HEK293 (cell line): ENCODE measurements at regions not wholly inside any gene's neighbourhood (a gene's known extent, or its start where the extent isn't known, plus 50 kb on each side); places are given as distances from the start of the nearest gene placed in this dataset.

Source experiments
- CTCF ChIA-PET: fragments of 350-600 bp; formaldehyde crosslinking; extraction: SDS; loops from one replicate; lab custom pipeline; 2021; ENCODE audit warnings: antibody characterized with exemption; lab: Yijun Ruan, JAX
- POLR2A ChIA-PET: fragments of 300-600 bp; formaldehyde crosslinking; extraction: SDS; loops from one replicate; lab custom pipeline; 2020; ENCODE audit warnings: antibody characterized with exemption, inconsistent platforms; lab: Yijun Ruan, JAX
- H3K27ac ChIP-seq: fragments of 200-500 bp; sonication (Bioruptor generic); 2 replicates; pipeline ENCODE4 v1.5.1; 2014; ENCODE audit warnings: low read depth, low read length, control low read depth, inconsistent platforms; ENCODE audit errors: extremely low read depth
- H3K36me3 ChIP-seq, 2 experiments: fragments of 200-500 bp in 1 of 2; sonication (Bioruptor generic) in 1 of 2; 1 replicate in 1 of 2; 2 replicates in 1 of 2; pipeline ENCODE4 v1.5.1; 2014 to 2017; ENCODE audit warnings: inconsistent platforms in 2 of 2, low read length in 2 of 2; ENCODE audit not compliant: control insufficient read depth in 2 of 2, insufficient read depth in 1 of 2
- H3K4me1 ChIP-seq: fragments of 200-500 bp; sonication (Bioruptor generic); 2 replicates; pipeline ENCODE4 v1.5.1; 2014; ENCODE audit warnings: mild to moderate bottlenecking, low read length, inconsistent platforms; ENCODE audit not compliant: control insufficient read depth, insufficient read depth
- H3K4me3 ChIP-seq: 2 replicates; pipeline ENCODE4 v1.5.1; 2011; ENCODE audit warnings: low read depth, mild to moderate bottlenecking, control low read depth, low read length, moderate library complexity
- H3K9me3 ChIP-seq: fragments of 200-500 bp; sonication (Bioruptor generic); 2 replicates; pipeline ENCODE4 v1.5.1; 2014; ENCODE audit warnings: low read depth, low read length, inconsistent platforms; ENCODE audit not compliant: control insufficient read depth, insufficient read depth
- EGR2 ChIP-seq: fragments of 450-650 bp; formaldehyde crosslinking; IDR thresholded peaks from 2 replicates; pipeline ENCODE4 v1.5.1; 2016; ENCODE audit warnings: low read depth, missing biosample characterization, missing genetic modification characterization
- SCRT2 ChIP-seq: fragments of 450-650 bp; formaldehyde crosslinking; IDR thresholded peaks from 2 replicates; pipeline ENCODE4 v1.5.1; 2016; ENCODE audit warnings: missing biosample characterization, missing genetic modification characterization
- TCF7L2 ChIP-seq: IDR thresholded peaks from 2 replicates; pipeline ENCODE4 v1.6.1; 2011; ENCODE audit warnings: low read depth, mild to moderate bottlenecking, inconsistent platforms, low read length, moderate library complexity, borderline replicate concordance
- WT1 ChIP-seq: fragments of 450-650 bp; formaldehyde crosslinking; IDR thresholded peaks from 2 replicates; pipeline ENCODE4 v1.5.1; 2016; ENCODE audit warnings: missing biosample characterization, missing genetic modification characterization
- ZNF10 ChIP-seq: fragments of 450-650 bp; formaldehyde crosslinking; IDR thresholded peaks from 2 replicates; pipeline ENCODE4 v1.5.1; 2017; ENCODE audit warnings: missing biosample characterization, missing genetic modification characterization
- ZNF112 ChIP-seq: fragments of 450-650 bp; formaldehyde crosslinking; IDR thresholded peaks from 2 replicates; pipeline ENCODE4 v1.5.0; 2017; ENCODE audit warnings: missing biosample characterization, missing genetic modification characterization
- ZNF114 ChIP-seq: fragments of 450-650 bp; formaldehyde crosslinking; IDR thresholded peaks from 2 replicates; pipeline ENCODE4 v1.5.0; 2017; ENCODE audit warnings: missing biosample characterization, missing genetic modification characterization
- ZNF132 ChIP-seq: fragments of 450-650 bp; formaldehyde crosslinking; IDR thresholded peaks from 2 replicates; pipeline ENCODE4 v1.5.1; 2017; ENCODE audit warnings: missing biosample characterization, missing genetic modification characterization, borderline replicate concordance
- ZNF140 ChIP-seq: fragments of 450-650 bp; formaldehyde crosslinking; IDR thresholded peaks from 2 replicates; pipeline ENCODE4 v1.5.1; 2016; ENCODE audit warnings: missing biosample characterization, missing genetic modification characterization
- ZNF175 ChIP-seq: fragments of 450-650 bp; formaldehyde crosslinking; IDR thresholded peaks from 2 replicates; pipeline ENCODE4 v1.5.1; 2016; ENCODE audit warnings: missing biosample characterization, missing genetic modification characterization
- ZNF24 ChIP-seq: fragments of 450-650 bp; formaldehyde crosslinking; IDR thresholded peaks from 2 replicates; pipeline ENCODE4 v1.5.1; 2016; ENCODE audit warnings: missing biosample characterization, missing genetic modification characterization
- ZNF404 ChIP-seq: fragments of 450-650 bp; formaldehyde crosslinking; IDR thresholded peaks from 2 replicates; pipeline ENCODE4 v1.5.1; 2017; ENCODE audit warnings: missing biosample characterization, missing genetic modification characterization
- ZNF544 ChIP-seq: fragments of 450-650 bp; formaldehyde crosslinking; IDR thresholded peaks from 2 replicates; pipeline ENCODE4 v1.5.0; 2017; ENCODE audit warnings: missing biosample characterization, missing genetic modification characterization
- ZNF610 ChIP-seq: fragments of 450-650 bp; formaldehyde crosslinking; IDR thresholded peaks from 2 replicates; pipeline ENCODE4 v1.5.1; 2016; ENCODE audit warnings: missing biosample characterization, missing genetic modification characterization, borderline replicate concordance
- ZNF707 ChIP-seq: fragments of 450-650 bp; formaldehyde crosslinking; IDR thresholded peaks from 2 replicates; pipeline ENCODE4 v1.5.1; 2016; ENCODE audit warnings: missing biosample characterization, missing genetic modification characterization
- ZNF785 ChIP-seq: fragments of 450-650 bp; formaldehyde crosslinking; IDR thresholded peaks from 2 replicates; pipeline ENCODE4 v1.5.1; 2016; ENCODE audit warnings: missing biosample characterization, missing genetic modification characterization
- ZNF792 ChIP-seq: fragments of 450-650 bp; formaldehyde crosslinking; IDR thresholded peaks from 2 replicates; pipeline ENCODE4 v1.5.1; 2016; ENCODE audit warnings: missing biosample characterization, missing genetic modification characterization
- ZSCAN16 ChIP-seq: fragments of 450-650 bp; formaldehyde crosslinking; IDR thresholded peaks from 2 replicates; pipeline ENCODE4 v1.5.1; 2016; ENCODE audit warnings: missing biosample characterization, missing genetic modification characterization
- TF ChIP-seq, protein P1 (sequence below): fragments of 450-650 bp; formaldehyde crosslinking; IDR thresholded peaks from 2 replicates; pipeline ENCODE4; 2016; ENCODE audit warnings: missing biosample characterization, missing genetic modification characterization
- TF ChIP-seq, protein P2 (sequence below): fragments of 450-650 bp; formaldehyde crosslinking; IDR thresholded peaks from 2 replicates; pipeline ENCODE4 v1.5.1; 2016; ENCODE audit warnings: missing biosample characterization, missing genetic modification characterization
- TF ChIP-seq, protein P3 (sequence below): fragments of 450-650 bp; formaldehyde crosslinking; IDR thresholded peaks from 2 replicates; pipeline ENCODE4 v1.5.1; 2016; ENCODE audit warnings: missing biosample characterization, missing genetic modification characterization
- TF ChIP-seq, protein P4 (sequence below): fragments of 450-650 bp; formaldehyde crosslinking; IDR thresholded peaks from 2 replicates; pipeline ENCODE4 v1.5.1; 2016; ENCODE audit warnings: missing biosample characterization, missing genetic modification characterization, borderline replicate concordance
- TF ChIP-seq, protein P5 (sequence below): fragments of 450-650 bp; formaldehyde crosslinking; IDR thresholded peaks from 2 replicates; pipeline ENCODE4 v1.5.1; 2017; ENCODE audit warnings: missing biosample characterization, missing genetic modification characterization
- TF ChIP-seq, protein P6 (sequence below): fragments of 450-650 bp; formaldehyde crosslinking; IDR thresholded peaks from 2 replicates; pipeline ENCODE4 v1.5.1; 2017; ENCODE audit warnings: missing biosample characterization, missing genetic modification characterization

DNA sequence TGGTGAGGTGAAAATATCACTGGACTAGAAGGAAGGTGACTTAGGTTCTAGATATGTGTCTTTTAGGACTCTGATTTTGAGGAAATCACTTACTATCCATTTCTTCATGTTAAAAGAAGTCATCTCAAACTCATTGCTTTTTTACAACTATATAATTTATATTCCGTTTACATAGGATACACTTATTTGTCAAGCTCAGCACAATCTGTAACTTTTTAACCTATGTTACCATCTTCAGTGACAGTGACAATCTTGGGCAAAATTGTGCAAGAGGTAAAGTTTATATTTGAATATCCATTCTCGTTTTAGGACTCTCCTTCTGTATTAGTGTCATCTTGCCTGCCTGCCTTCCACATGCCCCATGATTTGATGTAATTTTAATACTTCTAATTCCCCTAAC, 74.0 kb upstream of the FAM83B start:
- Histone ChIP-seq H3K27ac (no peak overlapping the region), H3K9me3 (no peaks in the 10 kb centered on the region), H3K36me3 (no peaks in the 10 kb centered on the region), H3K4me1 (0 out of 2 replicates have a peak, but pooled peaks cover 2% of the 10 kb centered on the region), H3K4me3 (no peak overlapping the region)
- CTCF ChIA-PET = interaction anchor here (0.8 to 1.5 kb wide), 3 partner anchors 13 to 221 kb away, joined by 3 to 4 read pairs (median 3); no protein-coding TSS in a partner anchor
- TF ChIP-seq ZNF132 (tag by site-specific recombination) = no peak
- no peak for TF ChIP-seq WT1
- no peak for TF ChIP-seq ZNF610 (tag by site-specific recombination)
- TF ChIP-seq, protein P1, sequence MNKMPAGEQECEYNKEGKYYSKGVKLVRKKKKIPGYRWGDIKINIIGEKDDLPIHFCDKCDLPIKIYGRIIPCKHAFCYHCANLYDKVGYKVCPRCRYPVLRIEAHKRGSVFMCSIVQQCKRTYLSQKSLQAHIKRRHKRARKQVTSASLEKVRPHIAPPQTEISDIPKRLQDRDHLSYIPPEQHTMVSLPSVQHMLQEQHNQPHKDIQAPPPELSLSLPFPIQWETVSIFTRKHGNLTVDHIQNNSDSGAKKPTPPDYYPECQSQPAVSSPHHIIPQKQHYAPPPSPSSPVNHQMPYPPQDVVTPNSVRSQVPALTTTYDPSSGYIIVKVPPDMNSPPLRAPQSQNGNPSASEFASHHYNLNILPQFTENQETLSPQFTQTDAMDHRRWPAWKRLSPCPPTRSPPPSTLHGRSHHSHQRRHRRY (tag by site-specific recombination) = no peak
- no peak for TF ChIP-seq EGR2
- TF ChIP-seq ZNF544 (tag by site-specific recombination) = no peak
- no peak for TF ChIP-seq ZNF112
- TF ChIP-seq ZNF792 (tag by site-specific recombination) = no peak
- TF ChIP-seq ZNF140 (tag by site-specific recombination) = no peak
- no peak for TF ChIP-seq ZNF114 (tag by site-specific recombination)
- no peak for TF ChIP-seq TCF7L2
- TF ChIP-seq, protein P2, sequence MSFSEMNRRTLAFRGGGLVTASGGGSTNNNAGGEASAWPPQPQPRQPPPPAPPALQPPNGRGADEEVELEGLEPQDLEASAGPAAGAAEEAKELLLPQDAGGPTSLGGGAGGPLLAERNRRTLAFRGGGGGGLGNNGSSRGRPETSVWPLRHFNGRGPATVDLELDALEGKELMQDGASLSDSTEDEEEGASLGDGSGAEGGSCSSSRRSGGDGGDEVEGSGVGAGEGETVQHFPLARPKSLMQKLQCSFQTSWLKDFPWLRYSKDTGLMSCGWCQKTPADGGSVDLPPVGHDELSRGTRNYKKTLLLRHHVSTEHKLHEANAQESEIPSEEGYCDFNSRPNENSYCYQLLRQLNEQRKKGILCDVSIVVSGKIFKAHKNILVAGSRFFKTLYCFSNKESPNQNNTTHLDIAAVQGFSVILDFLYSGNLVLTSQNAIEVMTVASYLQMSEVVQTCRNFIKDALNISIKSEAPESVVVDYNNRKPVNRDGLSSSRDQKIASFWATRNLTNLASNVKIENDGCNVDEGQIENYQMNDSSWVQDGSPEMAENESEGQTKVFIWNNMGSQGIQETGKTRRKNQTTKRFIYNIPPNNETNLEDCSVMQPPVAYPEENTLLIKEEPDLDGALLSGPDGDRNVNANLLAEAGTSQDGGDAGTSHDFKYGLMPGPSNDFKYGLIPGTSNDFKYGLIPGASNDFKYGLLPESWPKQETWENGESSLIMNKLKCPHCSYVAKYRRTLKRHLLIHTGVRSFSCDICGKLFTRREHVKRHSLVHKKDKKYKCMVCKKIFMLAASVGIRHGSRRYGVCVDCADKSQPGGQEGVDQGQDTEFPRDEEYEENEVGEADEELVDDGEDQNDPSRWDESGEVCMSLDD (tag by site-specific recombination) = no peak
- TF ChIP-seq, protein P3, sequence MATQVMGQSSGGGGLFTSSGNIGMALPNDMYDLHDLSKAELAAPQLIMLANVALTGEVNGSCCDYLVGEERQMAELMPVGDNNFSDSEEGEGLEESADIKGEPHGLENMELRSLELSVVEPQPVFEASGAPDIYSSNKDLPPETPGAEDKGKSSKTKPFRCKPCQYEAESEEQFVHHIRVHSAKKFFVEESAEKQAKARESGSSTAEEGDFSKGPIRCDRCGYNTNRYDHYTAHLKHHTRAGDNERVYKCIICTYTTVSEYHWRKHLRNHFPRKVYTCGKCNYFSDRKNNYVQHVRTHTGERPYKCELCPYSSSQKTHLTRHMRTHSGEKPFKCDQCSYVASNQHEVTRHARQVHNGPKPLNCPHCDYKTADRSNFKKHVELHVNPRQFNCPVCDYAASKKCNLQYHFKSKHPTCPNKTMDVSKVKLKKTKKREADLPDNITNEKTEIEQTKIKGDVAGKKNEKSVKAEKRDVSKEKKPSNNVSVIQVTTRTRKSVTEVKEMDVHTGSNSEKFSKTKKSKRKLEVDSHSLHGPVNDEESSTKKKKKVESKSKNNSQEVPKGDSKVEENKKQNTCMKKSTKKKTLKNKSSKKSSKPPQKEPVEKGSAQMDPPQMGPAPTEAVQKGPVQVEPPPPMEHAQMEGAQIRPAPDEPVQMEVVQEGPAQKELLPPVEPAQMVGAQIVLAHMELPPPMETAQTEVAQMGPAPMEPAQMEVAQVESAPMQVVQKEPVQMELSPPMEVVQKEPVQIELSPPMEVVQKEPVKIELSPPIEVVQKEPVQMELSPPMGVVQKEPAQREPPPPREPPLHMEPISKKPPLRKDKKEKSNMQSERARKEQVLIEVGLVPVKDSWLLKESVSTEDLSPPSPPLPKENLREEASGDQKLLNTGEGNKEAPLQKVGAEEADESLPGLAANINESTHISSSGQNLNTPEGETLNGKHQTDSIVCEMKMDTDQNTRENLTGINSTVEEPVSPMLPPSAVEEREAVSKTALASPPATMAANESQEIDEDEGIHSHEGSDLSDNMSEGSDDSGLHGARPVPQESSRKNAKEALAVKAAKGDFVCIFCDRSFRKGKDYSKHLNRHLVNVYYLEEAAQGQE (tag by site-specific recombination) = no peak
- TF ChIP-seq ZSCAN16 (tag by site-specific recombination) = no peak
- TF ChIP-seq ZNF707 (tag by site-specific recombination) = no peak
- TF ChIP-seq, protein P4, sequence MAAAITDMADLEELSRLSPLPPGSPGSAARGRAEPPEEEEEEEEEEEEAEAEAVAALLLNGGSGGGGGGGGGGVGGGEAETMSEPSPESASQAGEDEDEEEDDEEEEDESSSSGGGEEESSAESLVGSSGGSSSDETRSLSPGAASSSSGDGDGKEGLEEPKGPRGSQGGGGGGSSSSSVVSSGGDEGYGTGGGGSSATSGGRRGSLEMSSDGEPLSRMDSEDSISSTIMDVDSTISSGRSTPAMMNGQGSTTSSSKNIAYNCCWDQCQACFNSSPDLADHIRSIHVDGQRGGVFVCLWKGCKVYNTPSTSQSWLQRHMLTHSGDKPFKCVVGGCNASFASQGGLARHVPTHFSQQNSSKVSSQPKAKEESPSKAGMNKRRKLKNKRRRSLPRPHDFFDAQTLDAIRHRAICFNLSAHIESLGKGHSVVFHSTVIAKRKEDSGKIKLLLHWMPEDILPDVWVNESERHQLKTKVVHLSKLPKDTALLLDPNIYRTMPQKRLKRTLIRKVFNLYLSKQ (tag by site-specific recombination) = no peak
- no peak for TF ChIP-seq ZNF10 (tag by site-specific recombination)
- TF ChIP-seq ZNF24 (tag by site-specific recombination) = no peak
- POLR2A ChIA-PET = no interaction called here

DNA sequence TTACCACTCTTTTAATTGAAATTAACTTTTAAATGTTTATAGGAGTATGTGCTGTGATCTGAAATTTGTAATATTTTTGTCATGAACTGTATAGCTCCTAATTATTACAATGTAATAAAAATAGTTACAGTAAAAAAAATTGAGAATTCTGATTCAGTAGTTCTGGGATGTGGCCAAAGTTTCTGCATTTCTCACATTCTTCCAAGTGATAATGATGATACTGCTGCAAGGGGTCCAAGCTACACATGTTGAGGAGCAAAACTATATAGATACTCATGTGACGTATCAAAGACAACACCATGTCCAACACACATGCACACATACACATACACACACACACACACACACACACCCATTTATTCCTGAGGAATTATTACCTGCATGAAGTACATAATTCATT, 71.0 kb upstream of the FAM83B start:
- POLR2A ChIA-PET = no interaction called here
- CTCF ChIA-PET = no interaction called here
- H3K9me3 ChIP-seq = no peaks in the 10 kb centered on the region
- no peaks in the 10 kb centered on the region for H3K36me3 ChIP-seq
- no peak overlapping the region for H3K4me3 ChIP-seq
- H3K27ac ChIP-seq = no peak overlapping the region
- H3K4me1 ChIP-seq = no peaks in the 10 kb centered on the region
- TF ChIP-seq SCRT2 (tag by site-specific recombination) (no peak), ZNF175 (tag by site-specific recombination) (no peak), ZNF785 (tag by site-specific recombination) (no peak), ZNF404 (no peak)
- TF ChIP-seq, protein P1 (tag by site-specific recombination) = no peak
- TF ChIP-seq, protein P5, sequence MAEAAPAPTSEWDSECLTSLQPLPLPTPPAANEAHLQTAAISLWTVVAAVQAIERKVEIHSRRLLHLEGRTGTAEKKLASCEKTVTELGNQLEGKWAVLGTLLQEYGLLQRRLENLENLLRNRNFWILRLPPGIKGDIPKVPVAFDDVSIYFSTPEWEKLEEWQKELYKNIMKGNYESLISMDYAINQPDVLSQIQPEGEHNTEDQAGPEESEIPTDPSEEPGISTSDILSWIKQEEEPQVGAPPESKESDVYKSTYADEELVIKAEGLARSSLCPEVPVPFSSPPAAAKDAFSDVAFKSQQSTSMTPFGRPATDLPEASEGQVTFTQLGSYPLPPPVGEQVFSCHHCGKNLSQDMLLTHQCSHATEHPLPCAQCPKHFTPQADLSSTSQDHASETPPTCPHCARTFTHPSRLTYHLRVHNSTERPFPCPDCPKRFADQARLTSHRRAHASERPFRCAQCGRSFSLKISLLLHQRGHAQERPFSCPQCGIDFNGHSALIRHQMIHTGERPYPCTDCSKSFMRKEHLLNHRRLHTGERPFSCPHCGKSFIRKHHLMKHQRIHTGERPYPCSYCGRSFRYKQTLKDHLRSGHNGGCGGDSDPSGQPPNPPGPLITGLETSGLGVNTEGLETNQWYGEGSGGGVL = no peak
- TF ChIP-seq, protein P6, sequence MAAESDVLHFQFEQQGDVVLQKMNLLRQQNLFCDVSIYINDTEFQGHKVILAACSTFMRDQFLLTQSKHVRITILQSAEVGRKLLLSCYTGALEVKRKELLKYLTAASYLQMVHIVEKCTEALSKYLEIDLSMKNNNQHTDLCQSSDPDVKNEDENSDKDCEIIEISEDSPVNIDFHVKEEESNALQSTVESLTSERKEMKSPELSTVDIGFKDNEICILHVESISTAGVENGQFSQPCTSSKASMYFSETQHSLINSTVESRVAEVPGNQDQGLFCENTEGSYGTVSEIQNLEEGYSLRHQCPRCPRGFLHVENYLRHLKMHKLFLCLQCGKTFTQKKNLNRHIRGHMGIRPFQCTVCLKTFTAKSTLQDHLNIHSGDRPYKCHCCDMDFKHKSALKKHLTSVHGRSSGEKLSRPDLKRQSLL (tag by site-specific recombination) = no peak
